IMR-90 (cell line): ENCODE measurements at regions not wholly inside any gene's neighbourhood (a gene's known extent, or its start where the extent isn't known, plus 50 kb on each side); places are given as distances from the start of the nearest gene placed in this dataset.
A peak's percentile ranks its signal among the peaks of the same experiment; 100 is the strongest.

ENCODE experiments used
- ATAC-seq: fragments of 200-7000 bp; cut with Tn5 transposase; 2 replicates; pipeline ENCODE4 v1.9.1; 2020; ENCODE audit warnings: low read depth, mild to moderate bottlenecking, moderate library complexity
- BruUV-seq: library from RNA; stranded (reverse); fragments of 400-500 nt; replicated peaks from 2 replicates; lab custom pipeline; 2021; lab: Mats Ljungman, UMichigan
- CTCF ChIA-PET: fragments of 300-600 bp; formaldehyde crosslinking; extraction: SDS; loops from one replicate; lab custom pipeline; 2021; ENCODE audit warnings: antibody characterized with exemption; lab: Yijun Ruan, JAX
- POLR2A ChIA-PET: fragments of 300-600 bp; sonication (Branson Sonifier 250); formaldehyde crosslinking; loops from one replicate; lab custom pipeline; 2022; ENCODE audit warnings: antibody characterized with exemption; ENCODE audit not compliant: unreplicated experiment; lab: Charles Lee
- DNase-seq: peaks from one replicate; pipeline ENCODE4 v3.0.0; 2013
- H2AFZ ChIP-seq: replicated peaks from 2 replicates; pipeline ENCODE3; 2013; ENCODE audit warnings: low read length, mild to moderate bottlenecking; ENCODE audit not compliant: poor library complexity
- H2AK5ac ChIP-seq: 2 replicates; pipeline ENCODE4 v1.6.1; 2013; ENCODE audit warnings: low read depth, low read length, inconsistent platforms
- H2AK9ac ChIP-seq: replicated peaks from 2 replicates; pipeline ENCODE3; 2013; ENCODE audit warnings: mild to moderate bottlenecking, low read depth, low read length, moderate library complexity; ENCODE audit not compliant: poor library complexity
- H2BK120ac ChIP-seq: 2 replicates; pipeline ENCODE4 v1.6.1; 2013; ENCODE audit warnings: low read depth, low read length, inconsistent platforms
- H2BK15ac ChIP-seq: 3 replicates; pipeline ENCODE4 v1.6.1; 2013; ENCODE audit warnings: low read depth, low read length, inconsistent platforms
- H2BK20ac ChIP-seq: 2 replicates; pipeline ENCODE4 v1.6.1; 2013; ENCODE audit warnings: low read depth, mild to moderate bottlenecking, inconsistent platforms, low read length, moderate library complexity
- H2BK5ac ChIP-seq: 2 replicates; pipeline ENCODE4 v1.6.1; 2013; ENCODE audit warnings: mild to moderate bottlenecking, low read depth, low read length, inconsistent platforms; ENCODE audit not compliant: poor library complexity, severe bottlenecking
- H3K14ac ChIP-seq: replicated peaks from 2 replicates; pipeline ENCODE4 v1.6.1; 2013; ENCODE audit warnings: low read depth, low read length, inconsistent platforms
- H3K18ac ChIP-seq: 2 replicates; pipeline ENCODE4 v1.6.1; 2013; ENCODE audit warnings: low read depth, low read length, control low read depth
- H3K23ac ChIP-seq: 2 replicates; pipeline ENCODE4 v1.6.1; 2013; ENCODE audit warnings: low read depth, low read length, inconsistent platforms
- H3K27ac ChIP-seq: 2 replicates; pipeline ENCODE4 v1.5.1; 2013; ENCODE audit warnings: mild to moderate bottlenecking, control low read depth, low read length; ENCODE audit not compliant: insufficient read depth
- H3K27me3 ChIP-seq: 2 replicates; pipeline ENCODE4 v1.6.1; 2013; ENCODE audit warnings: low read length; ENCODE audit not compliant: control insufficient read depth, insufficient read depth
- H3K36me3 ChIP-seq: 2 replicates; pipeline ENCODE4 v1.6.1; 2013; ENCODE audit warnings: low read length, mixed read lengths; ENCODE audit not compliant: control insufficient read depth, insufficient read depth
- H3K4ac ChIP-seq: 2 replicates; pipeline ENCODE4 v1.6.1; 2013; ENCODE audit warnings: low read depth, low read length, inconsistent platforms
- H3K4me1 ChIP-seq: 2 replicates; pipeline ENCODE4 v1.6.1; 2013; ENCODE audit warnings: low read length, mixed read lengths; ENCODE audit not compliant: control insufficient read depth, insufficient read depth
- H3K4me2 ChIP-seq: 2 replicates; pipeline ENCODE4 v1.6.1; 2013; ENCODE audit warnings: low read depth, mild to moderate bottlenecking, control low read depth, low read length, moderate library complexity
- H3K4me3 ChIP-seq: 2 replicates; pipeline ENCODE4 v1.5.1; 2013; ENCODE audit warnings: low read depth, mild to moderate bottlenecking, control low read depth, low read length, moderate library complexity; ENCODE audit not compliant: insufficient read depth
- H3K56ac ChIP-seq: 2 replicates; pipeline ENCODE4 v1.6.1; 2013; ENCODE audit warnings: low read length, inconsistent platforms; ENCODE audit not compliant: insufficient read depth; ENCODE audit errors: extremely low read depth
- H3K79me1 ChIP-seq, 2 experiments: 2 replicates each; pipeline ENCODE4 v1.6.1; 2013; ENCODE audit warnings: low read length in 2 of 2, inconsistent platforms in 1 of 2, low read depth in 1 of 2
- H3K9ac ChIP-seq: 2 replicates; pipeline ENCODE4 v1.6.1; 2013; ENCODE audit warnings: low read depth, low read length, control low read depth
- H3K9me1 ChIP-seq: 2 replicates; pipeline ENCODE4 v1.6.1; 2013; ENCODE audit warnings: low read length, inconsistent platforms; ENCODE audit not compliant: insufficient read depth
- H3K9me3 ChIP-seq: 2 replicates; pipeline ENCODE4 v1.6.1; 2013; ENCODE audit warnings: low read length; ENCODE audit not compliant: control insufficient read depth, insufficient read depth
- H4K20me1 ChIP-seq: 2 replicates; pipeline ENCODE4 v1.6.1; 2013; ENCODE audit warnings: low read length, inconsistent platforms; ENCODE audit not compliant: insufficient read depth
- H4K5ac ChIP-seq: 2 replicates; pipeline ENCODE4 v1.6.1; 2013; ENCODE audit warnings: mild to moderate bottlenecking, low read depth, low read length, control low read depth
- H4K8ac ChIP-seq, 2 experiments: 2 replicates each; pipeline ENCODE4 v1.6.1; 2013; ENCODE audit warnings: low read depth in 2 of 2, low read length in 2 of 2, control low read depth in 1 of 2, inconsistent platforms in 1 of 2
- H4K91ac ChIP-seq: 2 replicates; pipeline ENCODE4 v1.6.1; 2013; ENCODE audit warnings: low read depth, low read length, inconsistent platforms; ENCODE audit not compliant: insufficient read depth
- BHLHE40 ChIP-seq: fragments of 150-350 bp; IDR thresholded peaks from 2 replicates; pipeline ENCODE4 v1.6.1; 2016; ENCODE audit warnings: mild to moderate bottlenecking, low read depth, low read length
- CEBPB ChIP-seq: IDR thresholded peaks from 2 replicates; pipeline ENCODE4 v1.6.1; 2012; ENCODE audit warnings: low read depth, low read length, improper control_type of control experiment
- CHD1 ChIP-seq: IDR thresholded peaks from 2 replicates; pipeline ENCODE4 v1.6.1; 2012; ENCODE audit warnings: low read depth, low read length, improper control_type of control experiment
- FOS ChIP-seq: fragments of 150-350 bp; IDR thresholded peaks from 2 replicates; pipeline ENCODE4 v1.6.1; 2016; ENCODE audit warnings: low read depth, low read length
- MAFK ChIP-seq: IDR thresholded peaks from 2 replicates; pipeline ENCODE4 v1.6.1; 2012; ENCODE audit warnings: low read depth, low read length, improper control_type of control experiment
- MXI1 ChIP-seq: IDR thresholded peaks from 2 replicates; pipeline ENCODE4 v1.6.1; 2012; ENCODE audit warnings: low read depth, mild to moderate bottlenecking, low read length, moderate library complexity, borderline replicate concordance
- NFE2L2 ChIP-seq: fragments of 150-350 bp; IDR thresholded peaks from 2 replicates; pipeline ENCODE4 v1.6.1; 2016; ENCODE audit warnings: low read depth, mild to moderate bottlenecking, low read length
- POLR2A ChIP-seq: IDR thresholded peaks from 2 replicates; pipeline ENCODE4 v1.6.1; 2012; ENCODE audit warnings: mild to moderate bottlenecking, low read depth, low read length
- RAD21 ChIP-seq: IDR thresholded peaks from 2 replicates; pipeline ENCODE4 v1.6.1; 2012; ENCODE audit warnings: low read length, improper control_type of control experiment
- RCOR1 ChIP-seq: IDR thresholded peaks from 2 replicates; pipeline ENCODE4 v1.6.1; 2012; ENCODE audit warnings: mild to moderate bottlenecking, low read length, improper control_type of control experiment; ENCODE audit not compliant: insufficient replicate concordance
- RFX5 ChIP-seq: IDR thresholded peaks from 2 replicates; pipeline ENCODE4 v1.8.0; 2012; ENCODE audit warnings: low read depth, mild to moderate bottlenecking, low read length, moderate library complexity
- SMC3 ChIP-seq: fragments of 150-350 bp; IDR thresholded peaks from 2 replicates; pipeline ENCODE4 v1.6.1; 2016; ENCODE audit warnings: low read depth, mild to moderate bottlenecking, antibody characterized with exemption, low read length, moderate library complexity
- WGBS, 2 experiments: methylation state at CpG; one replicate each; pipeline versions ENCODE4 v1.1.5 to v1.1.7; 2013; ENCODE audit warnings: missing lambda C conversion rate in 2 of 2; ENCODE audit not compliant: insufficient read length in 1 of 2; ENCODE audit errors: extremely low coverage in 2 of 2; 5-methylcytosine and 5-hydroxymethylcytosine counted together
- dilution Hi-C: fragments of 300-500 bp; cut with HindIII; formaldehyde crosslinking; loops from one replicate; pipeline ENCODE4 v1.14.3; 2018; ENCODE audit warnings: low sequenced_read_pairs; ENCODE audit not compliant: unreplicated experiment
- in situ Hi-C: fragments of 300-500 bp; cut with MboI; formaldehyde crosslinking; loops from 3 replicates; pipeline ENCODE4 v1.14.3; 2019; ENCODE audit warnings: low sequenced_read_pairs, inconsistent platforms, mixed read lengths
- intact Hi-C: fragments of 100-400 bp; cut with micrococcal nuclease; formaldehyde crosslinking; loops from 2 replicates; pipeline ENCODE4 v1.10.0; 2022
- TF ChIP-seq, protein P1 (sequence below): conservative IDR thresholded peaks from 2 replicates; pipeline ENCODE4 v1.5.1; 2012; ENCODE audit warnings: mild to moderate bottlenecking, low read depth, low read length, improper control_type of control experiment
- TF ChIP-seq, protein P2 (sequence below): fragments of 150-350 bp; IDR thresholded peaks from 2 replicates; pipeline ENCODE4 v1.6.1; 2016; ENCODE audit warnings: low read depth, mild to moderate bottlenecking, low read length, moderate library complexity, borderline replicate concordance
- TF ChIP-seq, protein P3 (sequence below): fragments of 150-350 bp; IDR thresholded peaks from 2 replicates; pipeline ENCODE4 v1.6.1; 2017; ENCODE audit warnings: mild to moderate bottlenecking, antibody characterized with exemption, low read length, low read depth

DNA sequence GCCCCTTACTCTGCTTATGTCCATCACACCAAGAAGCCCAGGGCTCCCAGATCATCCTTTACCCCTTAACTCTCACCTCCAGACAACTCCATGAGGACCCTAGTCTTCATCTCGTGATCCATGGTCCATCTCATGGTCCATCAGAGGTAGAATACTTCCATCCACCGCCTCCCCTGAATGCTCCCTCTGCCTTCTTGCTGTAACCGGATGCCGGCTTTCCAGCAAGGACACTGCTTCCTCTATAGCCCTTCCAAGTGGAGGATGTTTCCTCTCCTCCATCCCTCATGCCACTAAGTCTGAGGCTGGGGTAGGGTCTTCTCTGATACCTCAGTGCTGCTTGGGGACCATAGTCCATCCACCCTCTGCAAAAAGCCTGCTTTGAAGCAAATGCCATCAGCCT, 118.6 kb upstream of the SIX2 start (continued):
- no peak for TF ChIP-seq RFX5
- TF ChIP-seq CHD1 = no peak

DNA sequence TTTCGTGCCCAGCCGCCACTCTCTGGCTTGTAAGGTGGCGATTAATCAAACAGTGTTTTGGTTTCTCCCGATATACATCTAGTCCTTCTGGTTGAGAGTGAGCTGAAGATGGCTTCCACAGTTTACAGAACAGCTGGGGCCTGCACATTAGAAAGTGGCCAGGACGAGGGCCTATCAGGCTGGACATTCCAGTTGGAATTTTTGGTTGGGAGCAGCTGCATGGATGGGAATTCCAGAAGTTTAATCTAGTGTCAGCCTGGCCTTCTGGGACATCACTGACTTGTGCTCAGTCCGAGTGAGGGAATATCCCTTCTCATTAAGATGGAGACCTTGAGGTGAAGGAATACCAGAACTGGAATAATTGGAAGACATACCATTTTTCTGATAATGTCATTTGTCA, 118.1 kb upstream of the SIX2 start:
- Histone ChIP-seq H3K14ac (no peak overlapping the region), H4K91ac (no peak overlapping the region), H3K56ac (no peak overlapping the region), H3K4ac (peak overlapping the region; percentile 64; the same call in 1 of the 2 replicates), H2BK5ac (no peak overlapping the region), H2AK5ac (0 out of 2 replicates have a peak overlapping the region, but pooled peaks have one; percentile 27), H3K27me3 (peaks cover 6% of the 10 kb centered on the region), H2AK9ac (no peak overlapping the region), H3K9me1 (peaks cover 8% of the 10 kb centered on the region; the same call in 1 of the 2 replicates), H3K4me3 (no peak overlapping the region), H3K9me3 (no peaks in the 10 kb centered on the region), H4K8ac (no peak overlapping the region), H3K9ac (no peak overlapping the region), H2AFZ (no peak overlapping the region), H3K18ac (no peak overlapping the region), H3K23ac (no peak overlapping the region), H3K4me2 (no peak overlapping the region), H2BK15ac (0 out of 3 replicates have a peak overlapping the region, but pooled peaks have one; percentile 16), H3K27ac (no peak overlapping the region), H3K36me3 (no peaks in the 10 kb centered on the region), H2BK20ac (no peak overlapping the region), H4K5ac (no peak overlapping the region), H2BK120ac (no peak overlapping the region), H4K20me1 (no peaks in the 10 kb centered on the region), H3K79me1 (no peaks in the 10 kb centered on the region), H3K4me1 (peaks cover 10% of the 10 kb centered on the region)
- WGBS, 2 experiments = no CpG with 5 or more reads among the region's 6 CpGs
- POLR2A ChIA-PET = no interaction called here
- DNase-seq (no peak), ATAC-seq (no peak)
- CTCF ChIA-PET = no interaction called here
- intact Hi-C loops (loop anchor here (10.0 kb wide), 1 partner anchor 207 kb away; no protein-coding TSS in a partner anchor), in situ Hi-C loops (no loop called here), dilution Hi-C loops (no loop called here)
- no TSS peak for BruUV-seq
- TF ChIP-seq BHLHE40 (no peak), NFE2L2 (no peak), MAFK (no peak), RCOR1 (no peak), POLR2A (no peak), MXI1 (no peak), CHD1 (no peak), RFX5 (no peak), CEBPB (no peak), RAD21 (no peak), FOS (no peak), SMC3 (no peak)
- TF ChIP-seq, protein P1, sequence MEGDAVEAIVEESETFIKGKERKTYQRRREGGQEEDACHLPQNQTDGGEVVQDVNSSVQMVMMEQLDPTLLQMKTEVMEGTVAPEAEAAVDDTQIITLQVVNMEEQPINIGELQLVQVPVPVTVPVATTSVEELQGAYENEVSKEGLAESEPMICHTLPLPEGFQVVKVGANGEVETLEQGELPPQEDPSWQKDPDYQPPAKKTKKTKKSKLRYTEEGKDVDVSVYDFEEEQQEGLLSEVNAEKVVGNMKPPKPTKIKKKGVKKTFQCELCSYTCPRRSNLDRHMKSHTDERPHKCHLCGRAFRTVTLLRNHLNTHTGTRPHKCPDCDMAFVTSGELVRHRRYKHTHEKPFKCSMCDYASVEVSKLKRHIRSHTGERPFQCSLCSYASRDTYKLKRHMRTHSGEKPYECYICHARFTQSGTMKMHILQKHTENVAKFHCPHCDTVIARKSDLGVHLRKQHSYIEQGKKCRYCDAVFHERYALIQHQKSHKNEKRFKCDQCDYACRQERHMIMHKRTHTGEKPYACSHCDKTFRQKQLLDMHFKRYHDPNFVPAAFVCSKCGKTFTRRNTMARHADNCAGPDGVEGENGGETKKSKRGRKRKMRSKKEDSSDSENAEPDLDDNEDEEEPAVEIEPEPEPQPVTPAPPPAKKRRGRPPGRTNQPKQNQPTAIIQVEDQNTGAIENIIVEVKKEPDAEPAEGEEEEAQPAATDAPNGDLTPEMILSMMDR = no peak
- TF ChIP-seq, protein P2, sequence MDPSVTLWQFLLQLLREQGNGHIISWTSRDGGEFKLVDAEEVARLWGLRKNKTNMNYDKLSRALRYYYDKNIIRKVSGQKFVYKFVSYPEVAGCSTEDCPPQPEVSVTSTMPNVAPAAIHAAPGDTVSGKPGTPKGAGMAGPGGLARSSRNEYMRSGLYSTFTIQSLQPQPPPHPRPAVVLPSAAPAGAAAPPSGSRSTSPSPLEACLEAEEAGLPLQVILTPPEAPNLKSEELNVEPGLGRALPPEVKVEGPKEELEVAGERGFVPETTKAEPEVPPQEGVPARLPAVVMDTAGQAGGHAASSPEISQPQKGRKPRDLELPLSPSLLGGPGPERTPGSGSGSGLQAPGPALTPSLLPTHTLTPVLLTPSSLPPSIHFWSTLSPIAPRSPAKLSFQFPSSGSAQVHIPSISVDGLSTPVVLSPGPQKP = no peak
- TF ChIP-seq, protein P3, sequence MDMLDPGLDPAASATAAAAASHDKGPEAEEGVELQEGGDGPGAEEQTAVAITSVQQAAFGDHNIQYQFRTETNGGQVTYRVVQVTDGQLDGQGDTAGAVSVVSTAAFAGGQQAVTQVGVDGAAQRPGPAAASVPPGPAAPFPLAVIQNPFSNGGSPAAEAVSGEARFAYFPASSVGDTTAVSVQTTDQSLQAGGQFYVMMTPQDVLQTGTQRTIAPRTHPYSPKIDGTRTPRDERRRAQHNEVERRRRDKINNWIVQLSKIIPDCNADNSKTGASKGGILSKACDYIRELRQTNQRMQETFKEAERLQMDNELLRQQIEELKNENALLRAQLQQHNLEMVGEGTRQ = no peak
